Right ventricle myocardium superior (tissue), 1 donor: ENCODE measurements at regions not wholly inside any gene's neighbourhood (a gene's known extent, or its start where the extent isn't known, plus 50 kb on each side); places are given as distances from the start of the nearest gene placed in this dataset.

Experiments
- ATAC-seq: fragments of 200-7000 bp; cut with Tn5 transposase; one replicate; pipeline ENCODE4 v1.9.1; 2020; ENCODE audit warnings: mild to moderate bottlenecking; ENCODE audit not compliant: poor library complexity
- DNase-seq: peaks from one replicate; pipeline ENCODE4 v3.0.0-alpha.2; 2020
- intact Hi-C: fragments of 100-400 bp; cut with DNase I; formaldehyde crosslinking; loops from one replicate; pipeline ENCODE4 v1.11.2; 2022
- donor health status: DM: no; HTN: yes; CAD: no; lungs with severe emphysema.

- intact Hi-C loops: no loop called here
- ATAC-seq (no peak), DNase-seq (no peak)
These were observed 58.4 kb upstream of the IRAK1BP1 start for GRCh38 chr6:78808933-78809332.

GRCh38 chr6:78810146-78810545 lies 57.2 kb upstream of the IRAK1BP1 start:
- intact Hi-C loops: no loop called here
- ATAC-seq (no peak), DNase-seq (no peak)

- ATAC-seq (no peak), DNase-seq (no peak)
- intact Hi-C loops: no loop called here
These were observed 56.7 kb upstream of the IRAK1BP1 start for GRCh38 chr6:78810698-78811097.
